Neural progenitor cell (in vitro differentiated cells): ENCODE measurements at regions not wholly inside any gene's neighbourhood (a gene's known extent, or its start where the extent isn't known, plus 50 kb on each side); places are given as distances from the start of the nearest gene placed in this dataset.

ENCODE experiments used
- DNase-seq: peaks from one replicate; pipeline ENCODE4 v3.0.0-alpha.2; 2016; ENCODE audit warnings: low spot score
- H2AFZ ChIP-seq: fragments of 200-600 bp; sonication (generic); replicated peaks from 2 replicates; pipeline ENCODE4 v1.6.1; 2016; ENCODE audit warnings: antibody characterized with exemption
- H3F3A ChIP-seq: fragments of 200-600 bp; sonication (generic); 2 replicates; pipeline ENCODE4 v1.6.1; 2016; ENCODE audit warnings: antibody characterized with exemption, low read depth
- H3K27ac ChIP-seq: fragments of 200-600 bp; sonication (generic); 2 replicates; pipeline ENCODE4 v1.5.1; 2016; ENCODE audit warnings: mild to moderate bottlenecking
- H3K27me3 ChIP-seq: fragments of 200-600 bp; sonication (generic); 2 replicates; pipeline ENCODE4 v1.6.1; 2016; ENCODE audit warnings: mild to moderate bottlenecking, moderate library complexity
- H3K36me3 ChIP-seq: fragments of 200-600 bp; sonication (generic); 2 replicates; pipeline ENCODE4 v1.5.1; 2016
- H3K4me1 ChIP-seq: fragments of 200-600 bp; sonication (generic); 2 replicates; pipeline ENCODE4 v1.6.1; 2016; ENCODE audit warnings: mixed run types
- H3K4me2 ChIP-seq: fragments of 200-600 bp; sonication (generic); 2 replicates; pipeline ENCODE4 v1.6.1; 2016
- H3K4me3 ChIP-seq: fragments of 200-600 bp; sonication (generic); 2 replicates; pipeline ENCODE4 v1.5.1; 2016
- H3K79me2 ChIP-seq: fragments of 200-600 bp; sonication (generic); 2 replicates; pipeline ENCODE4 v1.6.1; 2016; ENCODE audit warnings: low read depth
- H3K9ac ChIP-seq: fragments of 200-600 bp; sonication (generic); 2 replicates; pipeline ENCODE4 v1.6.1; 2016
- H3K9me3 ChIP-seq: fragments of 200-600 bp; sonication (generic); 2 replicates; pipeline ENCODE4 v1.5.1; 2016; ENCODE audit warnings: low read depth
- H4K20me1 ChIP-seq: fragments of 200-600 bp; sonication (generic); 2 replicates; pipeline ENCODE4 v1.6.1; 2016; ENCODE audit warnings: low read depth
- H3K27ac Mint-ChIP-seq: 3 replicates; pipeline ENCODE4 v1.8.0; 2021; ENCODE audit warnings: mixed read lengths
- H3K27me3 Mint-ChIP-seq: 2 replicates; pipeline ENCODE4 v1.8.0; 2022; ENCODE audit warnings: low read depth, mild to moderate bottlenecking, inconsistent platforms, moderate library complexity, mixed read lengths; ENCODE audit not compliant: insufficient read depth
- H3K36me3 Mint-ChIP-seq: 3 replicates; pipeline ENCODE4 v1.8.0; 2021; ENCODE audit warnings: mixed read lengths
- H3K4me1 Mint-ChIP-seq: 3 replicates; pipeline ENCODE4 v1.8.0; 2021; ENCODE audit warnings: mixed read lengths
- H3K4me3 Mint-ChIP-seq: 3 replicates; pipeline ENCODE4 v1.8.0; 2021; ENCODE audit warnings: mild to moderate bottlenecking, moderate library complexity, mixed read lengths
- H3K9me3 Mint-ChIP-seq: 3 replicates; pipeline ENCODE4 v1.8.0; 2020; ENCODE audit warnings: mixed read lengths
- EZH2 ChIP-seq: fragments of 200-600 bp; sonication (generic); IDR thresholded peaks from 2 replicates; pipeline ENCODE4 v1.6.1; 2017; ENCODE audit warnings: antibody characterized with exemption, mild to moderate bottlenecking, moderate library complexity
- EZH2phosphoT487 ChIP-seq: fragments of 200-600 bp; sonication (generic); IDR thresholded peaks from 2 replicates; pipeline ENCODE4 v1.6.1; 2017; ENCODE audit warnings: antibody characterized with exemption
- TF ChIP-seq, protein P1 (sequence below): fragments of 200-600 bp; sonication (generic); IDR thresholded peaks from 2 replicates; pipeline ENCODE4 v1.5.1; 2017; ENCODE audit warnings: antibody characterized with exemption, mild to moderate bottlenecking

- Mint-ChIP-seq H3K4me3 (no peak overlapping the region), H3K9me3 (no peaks in the 10 kb centered on the region), H3K36me3 (no peaks in the 10 kb centered on the region), H3K27ac (no peak overlapping the region), H3K4me1 (no peaks in the 10 kb centered on the region), H3K27me3 (no peaks in the 10 kb centered on the region)
- Histone ChIP-seq H3K4me1 (no peaks in the 10 kb centered on the region), H3K9ac (no peak overlapping the region), H3K27me3 (no peaks in the 10 kb centered on the region), H3F3A (no peaks in the 10 kb centered on the region), H3K27ac (no peak overlapping the region), H4K20me1 (no peaks in the 10 kb centered on the region), H3K36me3 (no peaks in the 10 kb centered on the region), H2AFZ (no peak overlapping the region), H3K4me2 (no peak overlapping the region), H3K79me2 (no peaks in the 10 kb centered on the region), H3K9me3 (no peaks in the 10 kb centered on the region), H3K4me3 (no peak overlapping the region)
- TF ChIP-seq EZH2 (no peak), EZH2phosphoT487 (no peak)
- TF ChIP-seq, protein P1, sequence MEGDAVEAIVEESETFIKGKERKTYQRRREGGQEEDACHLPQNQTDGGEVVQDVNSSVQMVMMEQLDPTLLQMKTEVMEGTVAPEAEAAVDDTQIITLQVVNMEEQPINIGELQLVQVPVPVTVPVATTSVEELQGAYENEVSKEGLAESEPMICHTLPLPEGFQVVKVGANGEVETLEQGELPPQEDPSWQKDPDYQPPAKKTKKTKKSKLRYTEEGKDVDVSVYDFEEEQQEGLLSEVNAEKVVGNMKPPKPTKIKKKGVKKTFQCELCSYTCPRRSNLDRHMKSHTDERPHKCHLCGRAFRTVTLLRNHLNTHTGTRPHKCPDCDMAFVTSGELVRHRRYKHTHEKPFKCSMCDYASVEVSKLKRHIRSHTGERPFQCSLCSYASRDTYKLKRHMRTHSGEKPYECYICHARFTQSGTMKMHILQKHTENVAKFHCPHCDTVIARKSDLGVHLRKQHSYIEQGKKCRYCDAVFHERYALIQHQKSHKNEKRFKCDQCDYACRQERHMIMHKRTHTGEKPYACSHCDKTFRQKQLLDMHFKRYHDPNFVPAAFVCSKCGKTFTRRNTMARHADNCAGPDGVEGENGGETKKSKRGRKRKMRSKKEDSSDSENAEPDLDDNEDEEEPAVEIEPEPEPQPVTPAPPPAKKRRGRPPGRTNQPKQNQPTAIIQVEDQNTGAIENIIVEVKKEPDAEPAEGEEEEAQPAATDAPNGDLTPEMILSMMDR = no peak
- no peak for DNase-seq
Observed at GRCh38 chr14:43165651-43166050, 1341.4 kb downstream of the FSCB start.

- H3K4me2 ChIP-seq = no peak overlapping the region
- Mint-ChIP-seq H3K36me3 (no peaks in the 10 kb centered on the region), H3K4me3 (no peak overlapping the region), H3K27ac (no peak overlapping the region), H3K27me3 (no peaks in the 10 kb centered on the region), H3K4me1 (no peaks in the 10 kb centered on the region), H3K9me3 (no peaks in the 10 kb centered on the region)
- H3K27ac ChIP-seq = no peak overlapping the region
- no peak for TF ChIP-seq EZH2
- TF ChIP-seq, protein P1 = no peak
- TF ChIP-seq EZH2phosphoT487 = no peak
- H3K79me2 ChIP-seq = no peaks in the 10 kb centered on the region
- H3K4me3 ChIP-seq = no peak overlapping the region
- no peaks in the 10 kb centered on the region for H3K27me3 ChIP-seq
- DNase-seq = no peak
- no peaks in the 10 kb centered on the region for H3K36me3 ChIP-seq
- H3K4me1 ChIP-seq = no peaks in the 10 kb centered on the region
- no peaks in the 10 kb centered on the region for H3K9me3 ChIP-seq
- no peak overlapping the region for H3K9ac ChIP-seq
- no peaks in the 10 kb centered on the region for H3F3A ChIP-seq
- H4K20me1 ChIP-seq = no peaks in the 10 kb centered on the region
- H2AFZ ChIP-seq = no peak overlapping the region
Observed at GRCh38 chr14:43161477-43161876, 1345.6 kb downstream of the FSCB start.

GRCh38 chr14:43157661-43158060, 1349.4 kb downstream of the FSCB start:
- no peak for DNase-seq
- TF ChIP-seq EZH2 (no peak), EZH2phosphoT487 (no peak)
- TF ChIP-seq, protein P1 = no peak
- no peaks in the 10 kb centered on the region for H3K4me1 Mint-ChIP-seq

DNA sequence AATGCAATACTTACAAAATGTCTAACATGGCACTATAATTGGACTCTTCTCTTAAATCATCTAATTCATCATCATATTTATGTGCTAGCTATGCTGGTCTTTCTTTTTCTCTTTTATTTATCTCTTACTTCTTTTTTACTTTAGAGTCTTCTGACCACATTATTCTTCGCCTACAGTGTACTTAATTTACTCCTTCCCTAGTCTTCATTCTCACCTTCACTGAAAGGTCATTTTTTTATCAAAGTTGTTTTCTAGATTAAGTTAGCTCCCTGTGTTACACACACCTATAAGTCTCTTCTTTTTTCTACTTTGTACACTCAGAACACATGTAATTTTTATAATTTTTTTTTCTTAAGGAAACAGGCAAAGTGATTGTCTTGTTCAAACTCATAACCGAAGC, 1351.2 kb downstream of the FSCB start:
- Mint-ChIP-seq H3K27me3 (no peaks in the 10 kb centered on the region), H3K27ac (no peak overlapping the region), H3K36me3 (no peaks in the 10 kb centered on the region), H3K4me1 (no peaks in the 10 kb centered on the region), H3K4me3 (no peak overlapping the region), H3K9me3 (no peaks in the 10 kb centered on the region)
- DNase-seq = no peak
- Histone ChIP-seq H3K27me3 (no peaks in the 10 kb centered on the region), H2AFZ (no peak overlapping the region), H3K27ac (no peak overlapping the region), H3K4me3 (no peak overlapping the region), H3K4me1 (no peaks in the 10 kb centered on the region), H3F3A (no peaks in the 10 kb centered on the region), H3K36me3 (no peaks in the 10 kb centered on the region), H4K20me1 (no peaks in the 10 kb centered on the region), H3K9me3 (no peaks in the 10 kb centered on the region), H3K9ac (no peak overlapping the region), H3K79me2 (no peaks in the 10 kb centered on the region), H3K4me2 (no peak overlapping the region)
- TF ChIP-seq EZH2phosphoT487 (no peak), EZH2 (no peak)
- TF ChIP-seq, protein P1 = no peak

More at GRCh38 chr14:43157661-43158060, 1349.4 kb downstream of the FSCB start:
- H3K36me3 Mint-ChIP-seq = no peaks in the 10 kb centered on the region
- Histone ChIP-seq H4K20me1 (no peaks in the 10 kb centered on the region), H3K9me3 (no peaks in the 10 kb centered on the region), H3K4me2 (no peak overlapping the region), H3K9ac (no peak overlapping the region), H2AFZ (no peak overlapping the region), H3K36me3 (no peaks in the 10 kb centered on the region), H3K27me3 (no peaks in the 10 kb centered on the region), H3K4me1 (no peaks in the 10 kb centered on the region), H3F3A (no peaks in the 10 kb centered on the region), H3K4me3 (no peak overlapping the region), H3K79me2 (no peaks in the 10 kb centered on the region), H3K27ac (no peak overlapping the region)
- H3K27ac Mint-ChIP-seq = no peak overlapping the region
- H3K4me3 Mint-ChIP-seq = no peak overlapping the region
- H3K9me3 Mint-ChIP-seq = no peaks in the 10 kb centered on the region
- no peaks in the 10 kb centered on the region for H3K27me3 Mint-ChIP-seq
